Ovary (tissue), 7 donors: ENCODE measurements at regions not wholly inside any gene's neighbourhood (a gene's known extent, or its start where the extent isn't known, plus 50 kb on each side); places are given as distances from the start of the nearest gene placed in this dataset.

Experiments
- DNase-seq, 5 donors: peaks; one replicate each; pipeline ENCODE4 v3.0.0-alpha.2; 2019 to 2020
- H3K27ac ChIP-seq, 2 donors: fragments of 200-600 bp; one replicate each; pipeline versions ENCODE4 v1.5.1 to v1.8.0; 2019 to 2022
- H3K27me3 ChIP-seq: fragments of 200-600 bp; one replicate; pipeline ENCODE4 v1.8.0; 2022
- H3K36me3 ChIP-seq: fragments of 200-600 bp; sonication (generic); one replicate; pipeline ENCODE4 v1.5.1; 2019
- H3K4me1 ChIP-seq: one replicate; pipeline ENCODE4 v1.8.1; 2013; ENCODE audit warnings: mild to moderate bottlenecking, moderate library complexity; ENCODE audit not compliant: insufficient read depth
- H3K4me3 ChIP-seq: fragments of 200-600 bp; sonication (generic); one replicate; pipeline ENCODE4 v1.5.1; 2017
- H3K9me3 ChIP-seq, 2 donors: fragments of 200-600 bp in 1 of 2; sonication (generic) in 1 of 2; one replicate each; pipeline versions ENCODE4 v1.5.1 to v1.8.1; 2013 to 2019; ENCODE audit warnings: mild to moderate bottlenecking in 1 of 2, moderate library complexity in 1 of 2
- CTCF ChIP-seq, 3 donors: fragments of 450-650 bp in 2 of 3; fragments of 200-600 bp in 1 of 3; IDR thresholded peaks; one replicate each; pipeline versions ENCODE4 v1.5.1 to v1.8.0; 2016 to 2022; ENCODE audit warnings: antibody characterized with exemption in 3 of 3, mild to moderate bottlenecking in 1 of 3
- EP300 ChIP-seq: sonication (generic); formaldehyde crosslinking; IDR thresholded peaks from one replicate; pipeline ENCODE4 v1.6.1; 2017; ENCODE audit warnings: antibody characterized with exemption
- POLR2A ChIP-seq: fragments of 450-650 bp; IDR thresholded peaks from one replicate; pipeline ENCODE4 v1.6.1; 2017; ENCODE audit warnings: antibody characterized with exemption, mild to moderate bottlenecking, moderate library complexity
- WGBS, 3 donors: extraction: QIAGEN DNeasy Blood & Tissue Kit in 1 of 3; methylation state at CpG; one replicate each; pipeline versions ENCODE4 v1.1.5 to v1.1.7; 2013 to 2017; 5-methylcytosine and 5-hydroxymethylcytosine counted together
- intact Hi-C, 4 donors: fragments of 100-400 bp; cut with DNase I; formaldehyde crosslinking; loops; one replicate each; pipeline versions ENCODE4 v1.11.0 to v1.15.1; 2022 to 2023
- donor health status: DM: no; HTN: no; CAD: no; lungs with moderate emphysema.
- donor health status: DM: no; HTN: no; CAD: no.
- donor health status: Bipolar disorder and iron deficiency.
- donor health status: DM: no; HTN: no; CAD: no.
- donor health status: DM: yes; HTN: yes; CAD: no.

GRCh38 chr3:135885885-135886284 lies 79.6 kb upstream of the PPP2R3A start:
- TF ChIP-seq CTCF (IDR thresholded peaks at IDR 0.05), result no peak
- TF ChIP-seq EP300, result no peak
- TF ChIP-seq POLR2A, result no peak
- WGBS, 3 donors, result 12 to 34% (median 20%) methylated on average over 1 of the region's 1 CpG
- Histone ChIP-seq H3K9me3 (no peaks in the 10 kb centered on the region), H3K4me3 (no peak overlapping the region), H3K36me3 (no peaks in the 10 kb centered on the region), H3K27me3 (no peaks in the 10 kb centered on the region), H3K27ac (no peak overlapping the region), H3K4me1 (peaks cover 3% of the 10 kb centered on the region)
- intact Hi-C loops, result no loop called here
- no peak for DNase-seq

GRCh38 chr3:135887220-135887619 lies 78.3 kb upstream of the PPP2R3A start:
- H3K4me3 ChIP-seq, result no peak overlapping the region
- H3K27me3 ChIP-seq, result no peaks in the 10 kb centered on the region
- H3K9me3 ChIP-seq, result no peaks in the 10 kb centered on the region
- H3K4me1 ChIP-seq, result peaks cover 3% of the 10 kb centered on the region
- TF ChIP-seq EP300 (no peak), POLR2A (no peak), CTCF (IDR thresholded peaks at IDR 0.05) (no peak)
- intact Hi-C loops, result no loop called here
- H3K27ac ChIP-seq, result no peak overlapping the region
- DNase-seq, result no peak
- no peaks in the 10 kb centered on the region for H3K36me3 ChIP-seq
- whole genome bisulfite sequencing, 3 donors, result 69 to 78% (median 76%) methylated on average over 2 of the region's 2 CpGs

- intact Hi-C loops, result no loop called here
- WGBS, 3 donors, result 24 to 32% (median 28%) methylated on average over 2 of the region's 2 CpGs
- no peaks in the 10 kb centered on the region for H3K9me3 ChIP-seq
- no peaks in the 10 kb centered on the region for H3K36me3 ChIP-seq
- no peak overlapping the region for H3K4me3 ChIP-seq
- no peak for TF ChIP-seq POLR2A
- no peak for TF ChIP-seq EP300
- TF ChIP-seq CTCF (IDR thresholded peaks at IDR 0.05), result no peak
- DNase-seq, result no peak
- H3K4me1 ChIP-seq, result peaks cover 2% of the 10 kb centered on the region
- no peak overlapping the region for H3K27ac ChIP-seq
- H3K27me3 ChIP-seq, result no peaks in the 10 kb centered on the region
Observed at GRCh38 chr3:135889443-135889842, 76.1 kb upstream of the PPP2R3A start.

GRCh38 chr3:135891121-135891520 lies 74.4 kb upstream of the PPP2R3A start:
- no peaks in the 10 kb centered on the region for H3K36me3 ChIP-seq
- intact Hi-C loops, result loop anchor here (5.0 to 10.0 kb wide), 3 partner anchors 1096 to 1289 kb away; partner anchors contain the start of gene EPHB1 (in 2 of the 4)
- no peak for TF ChIP-seq CTCF (IDR thresholded peaks at IDR 0.05)
- TF ChIP-seq EP300, result no peak
- TF ChIP-seq POLR2A, result no peak
- H3K27ac ChIP-seq, result no peak overlapping the region
- H3K9me3 ChIP-seq, result no peaks in the 10 kb centered on the region
- no peaks in the 10 kb centered on the region for H3K4me1 ChIP-seq
- no peak overlapping the region for H3K4me3 ChIP-seq
- 85 to 89% (median 85%) methylated on average over 4 of the region's 4 CpGs for WGBS, 3 donors
- no peak for DNase-seq
- H3K27me3 ChIP-seq, result no peaks in the 10 kb centered on the region
